Spleen (tissue), 7 donors: ENCODE measurements at regions not wholly inside any gene's neighbourhood (a gene's known extent, or its start where the extent isn't known, plus 50 kb on each side); places are given as distances from the start of the nearest gene placed in this dataset.

ENCODE experiments used
- CTCF ChIP-seq, 11 experiments: fragments of 200-600 bp in 7 of 11; fragments of 450-650 bp in 4 of 11; sonication (generic) in 4 of 11; IDR thresholded peaks in 8 of 11; conservative IDR thresholded peaks in 3 of 11; 1 replicate in 7 of 11; 2 replicates in 4 of 11; pipeline versions ENCODE4 v1.4.0 to v1.8.0; 2016 to 2021; ENCODE audit warnings: antibody characterized with exemption in 11 of 11, inconsistent platforms in 4 of 11, mild to moderate bottlenecking in 1 of 11
- POLR2A ChIP-seq, 3 donors: fragments of 450-650 bp; IDR thresholded peaks; one replicate each; pipeline ENCODE4 v1.5.1; 2017; ENCODE audit warnings: antibody characterized with exemption in 3 of 3, mild to moderate bottlenecking in 1 of 3
- POLR2AphosphoS5 ChIP-seq, 3 donors: sonication (generic); formaldehyde crosslinking; IDR thresholded peaks; one replicate each; pipeline ENCODE4 v1.5.1; 2017; ENCODE audit warnings: antibody characterized with exemption in 3 of 3
- donor health status: DM: no; HTN: no; CAD: no; lungs with moderate emphysema.
- donor health status: DM: no; HTN: no; CAD: no.
- donor health status: DM: no; HTN: no; CAD: no.

- no peak for TF ChIP-seq POLR2A (IDR thresholded peaks at IDR 0.05)
- no peak for TF ChIP-seq CTCF (IDR thresholded peaks at IDR 0.05 in 8 of 11, conservative IDR thresholded peaks at IDR 0.05 in 3 of 11)
- no peak for TF ChIP-seq POLR2AphosphoS5 (IDR thresholded peaks at IDR 0.05)
Observed at GRCh38 chr2:776038-776437, 98.8 kb upstream of the TMEM18 start.
